Embryonic facial prominence (tissue), 1 donor: ENCODE measurements at regions not wholly inside any gene's neighbourhood (a gene's known extent, or its start where the extent isn't known, plus 50 kb on each side); places are given as distances from the start of the nearest gene placed in this dataset.
"Not testable (repeated sequence)": the region's sequence is repeated elsewhere in the genome, so short reads cannot be mapped to it uniquely, and the experiment has no call there.

Source experiments
- DNase-seq: peaks from one replicate; pipeline ENCODE4 v3.0.0-alpha.2; 2016; ENCODE audit errors: extremely low spot score

- DNase-seq = no peak
Measured at GRCh38 chr16:65384441-65384840, 262.6 kb upstream of the CDH11 start.

GRCh38 chr16:65377195-65377594, 255.3 kb upstream of the CDH11 start:
- DNase-seq = no peak

GRCh38 chr16:65376601-65377000, 254.7 kb upstream of the CDH11 start:
- no peak for DNase-seq

GRCh38 chr16:65375651-65376050, 253.8 kb upstream of the CDH11 start:
- no peak for DNase-seq

- DNase-seq = no peak
Measured at GRCh38 chr16:65373097-65373496, 251.2 kb upstream of the CDH11 start.

GRCh38 chr16:65372171-65372570, 250.3 kb upstream of the CDH11 start:
- no peak for DNase-seq

- DNase-seq = no peak
Measured at GRCh38 chr16:65365732-65366715, 244.2 kb upstream of the CDH11 start.

GRCh38 chr16:65356721-65357120, 234.9 kb upstream of the CDH11 start:
- not testable (repeated sequence) for DNase-seq

GRCh38 chr16:65355706-65356105, 233.8 kb upstream of the CDH11 start:
- no peak for DNase-seq

GRCh38 chr16:65353183-65353582, 231.3 kb upstream of the CDH11 start:
- no peak for DNase-seq

GRCh38 chr16:65349626-65350025, 227.8 kb upstream of the CDH11 start:
- no peak for DNase-seq

- DNase-seq = no peak
Measured at GRCh38 chr16:65343556-65343955, 221.7 kb upstream of the CDH11 start.

GRCh38 chr16:65342231-65342866, 220.5 kb upstream of the CDH11 start:
- DNase-seq = no peak

- no peak for DNase-seq
Measured at GRCh38 chr16:65339062-65339461, 217.2 kb upstream of the CDH11 start.

GRCh38 chr16:65336160-65336559, 214.3 kb upstream of the CDH11 start:
- no peak for DNase-seq

- no peak for DNase-seq
Measured at GRCh38 chr16:65334081-65334480, 212.2 kb upstream of the CDH11 start.

GRCh38 chr16:65333283-65333682, 211.4 kb upstream of the CDH11 start:
- DNase-seq = no peak

- no peak for DNase-seq
Measured at GRCh38 chr16:65327346-65327745, 205.5 kb upstream of the CDH11 start.

- no peak for DNase-seq
Measured at GRCh38 chr16:65323655-65324237, 201.9 kb upstream of the CDH11 start.

- no peak for DNase-seq
Measured at GRCh38 chr16:65319621-65320231, 197.9 kb upstream of the CDH11 start.

GRCh38 chr16:65318590-65319257, 196.9 kb upstream of the CDH11 start:
- no peak for DNase-seq

- DNase-seq = no peak
Measured at GRCh38 chr16:65318138-65318537, 196.3 kb upstream of the CDH11 start.
